Occipital lobe (tissue), 1 donor: ENCODE measurements at regions not wholly inside any gene's neighbourhood (a gene's known extent, or its start where the extent isn't known, plus 50 kb on each side); places are given as distances from the start of the nearest gene placed in this dataset.

Experiments used
- DNase-seq: peaks from one replicate; lab custom pipeline; 2025; lab: John Stamatoyannopoulos, UW

GRCh38 chr16:85465328-85466303, 147.5 kb upstream of the GSE1 start:
- no peak for DNase-seq

- DNase-seq: no peak
These were observed 146.8 kb upstream of the GSE1 start for GRCh38 chr16:85466304-85466700.

GRCh38 chr16:85466989-85467388, 146.1 kb upstream of the GSE1 start:
- no peak for DNase-seq

GRCh38 chr16:85469929-85470590, 143.1 kb upstream of the GSE1 start:
- DNase-seq: no peak

GRCh38 chr16:85470873-85471272, 142.2 kb upstream of the GSE1 start:
- DNase-seq: no peak

GRCh38 chr16:85471469-85472431, 141.4 kb upstream of the GSE1 start:
- no peak for DNase-seq

GRCh38 chr16:85472514-85472913, 140.6 kb upstream of the GSE1 start:
- DNase-seq: no peak

GRCh38 chr16:85473323-85473722, 139.8 kb upstream of the GSE1 start:
- no peak for DNase-seq

GRCh38 chr16:85473909-85474620, 139.1 kb upstream of the GSE1 start:
- DNase-seq: no peak

GRCh38 chr16:85474621-85475217, 138.4 kb upstream of the GSE1 start:
- no peak for DNase-seq

- DNase-seq: no peak
These were observed 137.9 kb upstream of the GSE1 start for GRCh38 chr16:85475233-85475632.

GRCh38 chr16:85475691-85476300, 137.3 kb upstream of the GSE1 start:
- DNase-seq: no peak

- DNase-seq: no peak
These were observed 136.7 kb upstream of the GSE1 start for GRCh38 chr16:85476389-85476788.

- no peak for DNase-seq
These were observed 135.2 kb upstream of the GSE1 start for GRCh38 chr16:85477801-85478363.

GRCh38 chr16:85479972-85480726, 133.0 kb upstream of the GSE1 start:
- no peak for DNase-seq

- DNase-seq: no peak
These were observed 132.4 kb upstream of the GSE1 start for GRCh38 chr16:85480727-85481101.

GRCh38 chr16:85481206-85481605, 131.9 kb upstream of the GSE1 start:
- no peak for DNase-seq

- DNase-seq: no peak
These were observed 131.4 kb upstream of the GSE1 start for GRCh38 chr16:85481738-85482137.

- DNase-seq: no peak
These were observed 129.7 kb upstream of the GSE1 start for GRCh38 chr16:85483424-85483823.
